NT2/D1 (cell line): ENCODE measurements at regions not wholly inside any gene's neighbourhood (a gene's known extent, or its start where the extent isn't known, plus 50 kb on each side); places are given as distances from the start of the nearest gene placed in this dataset.

Experiments used
- SUZ12 ChIP-seq: IDR thresholded peaks from 2 replicates; pipeline ENCODE4 v1.6.1; 2011; ENCODE audit not compliant: insufficient read length, insufficient read depth; ENCODE audit errors: extremely low read depth
- YY1 ChIP-seq: IDR thresholded peaks from 2 replicates; pipeline ENCODE4 v1.6.1; 2011; ENCODE audit not compliant: insufficient read length, insufficient read depth
- ZNF274 ChIP-seq: IDR thresholded peaks from 2 replicates; pipeline ENCODE4 v1.6.1; 2011; ENCODE audit warnings: mild to moderate bottlenecking, low read depth, low read length

GRCh38 chr3:68373727-68374126, 558.6 kb downstream of the TAFA4 start:
- TF ChIP-seq ZNF274 (no peak), SUZ12 (no peak), YY1 (no peak)
